DOHH2 (cell line): ENCODE measurements at regions not wholly inside any gene's neighbourhood (a gene's known extent, or its start where the extent isn't known, plus 50 kb on each side); places are given as distances from the start of the nearest gene placed in this dataset.

Experiments
- EZH2phosphoT487 ChIP-seq: fragments of 200-600 bp; sonication (generic); IDR thresholded peaks from 2 replicates; pipeline ENCODE4 v1.6.1; 2017; ENCODE audit warnings: borderline replicate concordance, mild to moderate bottlenecking, antibody characterized with exemption, low read length, moderate library complexity, mixed read lengths
- TF ChIP-seq, protein P1 (sequence below): fragments of 200-600 bp; sonication (generic); IDR thresholded peaks from one replicate; pipeline ENCODE4 v1.5.1; 2014; ENCODE audit warnings: antibody characterized with exemption, mild to moderate bottlenecking, low read depth, low read length; ENCODE audit not compliant: poor library complexity, severe bottlenecking

DNA sequence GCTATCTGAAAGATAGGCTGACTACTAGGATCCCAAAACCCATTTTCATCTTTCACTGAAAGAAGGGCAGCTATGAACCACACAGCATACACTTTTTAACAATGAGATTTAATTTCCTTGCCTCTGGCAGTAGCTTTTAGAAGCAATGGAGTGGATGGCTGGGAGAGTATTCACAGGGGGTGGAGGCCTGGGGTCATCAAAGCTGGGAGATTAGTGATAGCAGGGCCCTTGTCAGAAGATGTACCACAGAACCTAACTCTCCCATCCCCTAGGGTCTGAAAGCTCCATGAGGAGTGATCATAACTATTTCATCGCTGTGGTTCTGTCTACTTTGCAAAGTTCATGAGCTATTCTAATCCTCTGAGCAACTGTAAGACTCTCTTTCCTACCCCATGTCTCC lies 332.2 kb downstream of the PRELID2 start:
- TF ChIP-seq, protein P1, sequence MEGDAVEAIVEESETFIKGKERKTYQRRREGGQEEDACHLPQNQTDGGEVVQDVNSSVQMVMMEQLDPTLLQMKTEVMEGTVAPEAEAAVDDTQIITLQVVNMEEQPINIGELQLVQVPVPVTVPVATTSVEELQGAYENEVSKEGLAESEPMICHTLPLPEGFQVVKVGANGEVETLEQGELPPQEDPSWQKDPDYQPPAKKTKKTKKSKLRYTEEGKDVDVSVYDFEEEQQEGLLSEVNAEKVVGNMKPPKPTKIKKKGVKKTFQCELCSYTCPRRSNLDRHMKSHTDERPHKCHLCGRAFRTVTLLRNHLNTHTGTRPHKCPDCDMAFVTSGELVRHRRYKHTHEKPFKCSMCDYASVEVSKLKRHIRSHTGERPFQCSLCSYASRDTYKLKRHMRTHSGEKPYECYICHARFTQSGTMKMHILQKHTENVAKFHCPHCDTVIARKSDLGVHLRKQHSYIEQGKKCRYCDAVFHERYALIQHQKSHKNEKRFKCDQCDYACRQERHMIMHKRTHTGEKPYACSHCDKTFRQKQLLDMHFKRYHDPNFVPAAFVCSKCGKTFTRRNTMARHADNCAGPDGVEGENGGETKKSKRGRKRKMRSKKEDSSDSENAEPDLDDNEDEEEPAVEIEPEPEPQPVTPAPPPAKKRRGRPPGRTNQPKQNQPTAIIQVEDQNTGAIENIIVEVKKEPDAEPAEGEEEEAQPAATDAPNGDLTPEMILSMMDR = no peak
- TF ChIP-seq EZH2phosphoT487 = no peak
